SKM-1 (cell line): ENCODE measurements at regions not wholly inside any gene's neighbourhood (a gene's known extent, or its start where the extent isn't known, plus 50 kb on each side); places are given as distances from the start of the nearest gene placed in this dataset.
"Not testable (repeated sequence)": the region's sequence is repeated elsewhere in the genome, so short reads cannot be mapped to it uniquely, and the experiment has no call there.

Experiments used
- DNase-seq: peaks from one replicate; lab custom pipeline; 2025; ENCODE audit not compliant: unreplicated experiment; lab: John Stamatoyannopoulos, UW

GRCh38 chr6:2611092-2611491, 139.6 kb downstream of the MYLK4 start:
- no peak for DNase-seq

- no peak for DNase-seq
Observed at GRCh38 chr6:2608503-2608902, 142.2 kb downstream of the MYLK4 start.

DNA sequence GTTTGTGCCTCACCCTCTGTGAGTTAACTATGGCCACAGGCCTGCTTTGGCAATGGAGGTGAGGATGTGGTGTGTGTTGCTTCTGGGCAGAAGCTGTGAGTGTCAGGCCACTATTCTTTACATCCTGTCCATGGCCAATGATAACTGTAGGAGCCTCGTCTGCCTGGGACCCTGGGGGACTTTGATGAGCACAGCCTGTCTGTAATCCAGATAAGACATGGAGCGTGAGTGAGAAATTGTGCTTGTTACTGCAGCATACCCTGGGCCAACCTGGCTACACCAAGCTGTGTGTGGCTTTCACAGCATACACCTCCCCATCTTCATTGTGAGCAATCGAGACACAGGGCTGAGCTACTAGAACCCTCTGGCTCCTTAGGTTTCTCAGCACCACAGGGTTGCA, 150.4 kb downstream of the MYLK4 start:
- no peak for DNase-seq

DNA sequence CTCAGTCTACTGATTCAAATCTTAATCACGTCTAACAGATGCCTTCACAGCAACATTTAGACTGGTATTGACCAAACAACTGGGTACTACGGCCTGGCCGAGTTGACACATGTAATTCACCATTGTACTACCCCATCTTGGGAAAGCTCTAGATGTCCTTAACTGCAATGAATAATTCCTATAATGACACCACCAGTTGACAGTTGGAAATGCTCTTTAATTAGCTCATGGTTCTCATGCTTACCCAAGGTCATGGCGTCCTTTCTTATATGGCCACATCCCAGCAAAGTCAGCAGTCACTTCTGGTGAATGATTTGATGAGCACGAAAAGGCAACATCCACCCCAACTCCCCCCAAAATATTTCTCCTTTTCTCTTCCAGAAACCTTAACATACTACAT, 150.9 kb downstream of the MYLK4 start:
- no peak for DNase-seq

DNA sequence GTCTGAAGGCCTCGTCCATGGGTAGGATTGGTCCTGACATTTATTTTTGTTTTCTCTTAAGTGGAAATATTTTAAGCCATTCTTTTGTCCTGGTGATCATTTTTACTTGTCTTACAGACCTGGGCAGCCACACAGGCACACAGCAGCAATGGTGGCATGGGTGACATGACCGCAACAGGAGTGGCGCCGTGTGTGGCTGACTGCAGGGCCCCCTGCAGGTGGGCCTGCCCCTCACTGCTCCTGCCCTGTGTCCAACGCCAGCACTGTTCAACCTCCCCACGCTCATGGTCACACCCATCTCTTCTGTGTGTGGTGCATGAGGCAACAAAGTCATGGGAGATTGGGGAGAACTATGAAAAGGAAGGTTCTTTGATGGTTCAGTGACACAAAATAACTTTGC, 151.9 kb downstream of the MYLK4 start:
- DNase-seq = no peak

GRCh38 chr6:2597991-2598390, 152.7 kb downstream of the MYLK4 start:
- no peak for DNase-seq

DNA sequence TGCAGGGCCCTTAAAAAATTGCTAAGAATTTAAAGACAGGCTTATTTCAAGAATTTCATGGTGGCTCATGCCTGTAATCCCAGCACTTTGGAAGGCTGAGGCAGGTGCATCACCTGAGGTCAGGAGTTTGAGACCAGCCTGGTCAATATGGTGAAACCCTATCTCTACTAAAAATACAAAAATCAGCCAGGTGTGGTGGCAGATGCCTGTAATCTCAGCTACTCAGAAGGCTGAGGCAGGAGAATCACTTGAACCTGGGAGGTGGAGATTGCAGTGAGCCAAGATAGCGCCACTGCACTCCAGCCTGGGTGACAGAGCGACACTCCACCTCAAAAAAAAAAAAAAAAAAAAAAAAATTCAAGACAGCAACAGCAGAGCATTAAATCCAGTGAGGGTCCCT, 153.3 kb downstream of the MYLK4 start:
- not testable (repeated sequence) for DNase-seq

- no peak for DNase-seq
Observed at GRCh38 chr6:2596222-2596621, 154.5 kb downstream of the MYLK4 start.

DNA sequence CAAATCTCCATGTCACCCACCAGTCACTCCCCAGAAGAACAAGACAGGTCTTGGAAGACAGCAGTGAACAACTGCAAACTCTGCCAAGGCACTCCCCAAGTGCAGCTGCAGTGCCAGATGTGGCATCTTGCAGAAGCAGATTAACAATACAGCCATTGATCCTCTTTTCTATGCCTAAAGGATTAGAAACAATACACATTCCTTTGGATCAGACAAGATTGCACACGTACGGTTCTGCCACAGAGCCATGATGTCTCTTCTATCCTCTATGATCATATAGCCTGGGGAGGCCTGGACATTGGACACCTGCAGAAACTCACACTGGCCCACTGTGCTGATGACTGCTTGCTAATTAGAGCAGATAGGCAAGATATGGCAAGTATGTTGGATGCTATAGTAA, 155.9 kb downstream of the MYLK4 start:
- no peak for DNase-seq

DNA sequence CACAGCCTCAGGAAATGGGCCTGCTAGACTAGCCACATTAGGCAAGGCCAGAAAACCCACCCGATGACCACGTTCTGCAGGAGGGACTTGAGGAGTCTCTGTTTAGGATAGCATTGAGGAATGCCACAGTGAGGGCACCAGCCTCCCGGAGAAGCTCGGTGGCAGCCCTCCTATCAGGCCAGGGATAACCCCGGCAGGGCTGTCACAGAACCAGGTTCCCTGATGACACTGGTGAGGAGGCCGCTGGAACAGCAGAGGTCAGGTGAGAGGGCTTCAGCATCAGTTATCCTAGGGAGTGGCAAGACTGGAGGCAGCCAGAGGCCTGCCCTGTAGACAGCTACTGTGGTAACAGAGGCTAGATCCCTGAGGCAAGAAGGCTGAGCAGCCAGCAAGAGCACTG, 157.6 kb downstream of the MYLK4 start:
- no peak for DNase-seq

- DNase-seq = no peak
Observed at GRCh38 chr6:2589171-2589661, 161.5 kb downstream of the MYLK4 start.

GRCh38 chr6:2583459-2583858, 167.3 kb downstream of the MYLK4 start:
- no peak for DNase-seq

GRCh38 chr6:2582268-2582667, 168.5 kb downstream of the MYLK4 start:
- no peak for DNase-seq

DNA sequence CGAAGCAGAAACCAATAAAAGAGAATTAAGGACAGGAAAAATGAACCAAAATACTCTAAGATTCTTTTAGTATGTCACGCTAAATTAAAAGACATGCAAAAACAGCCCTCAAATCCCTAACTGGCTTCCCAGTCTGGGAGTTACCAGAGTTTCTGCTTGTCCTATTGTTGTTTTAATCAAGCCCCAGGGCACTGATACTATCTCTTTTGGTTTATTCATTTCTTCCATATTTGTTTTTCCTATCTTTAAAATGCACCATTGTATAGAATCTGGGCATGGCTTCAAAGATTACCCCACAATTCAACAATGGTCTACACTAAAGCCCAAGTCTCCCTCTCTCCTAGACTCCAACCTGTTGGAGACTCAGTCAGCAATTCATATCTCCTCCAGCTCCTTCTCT, 169.1 kb downstream of the MYLK4 start:
- no peak for DNase-seq

GRCh38 chr6:2581011-2581410, 169.7 kb downstream of the MYLK4 start:
- DNase-seq = no peak

- DNase-seq = no peak
Observed at GRCh38 chr6:2579804-2580570, 170.7 kb downstream of the MYLK4 start.

GRCh38 chr6:2579241-2579761, 171.4 kb downstream of the MYLK4 start:
- no peak for DNase-seq

GRCh38 chr6:2578767-2579166, 172.0 kb downstream of the MYLK4 start:
- no peak for DNase-seq

DNA sequence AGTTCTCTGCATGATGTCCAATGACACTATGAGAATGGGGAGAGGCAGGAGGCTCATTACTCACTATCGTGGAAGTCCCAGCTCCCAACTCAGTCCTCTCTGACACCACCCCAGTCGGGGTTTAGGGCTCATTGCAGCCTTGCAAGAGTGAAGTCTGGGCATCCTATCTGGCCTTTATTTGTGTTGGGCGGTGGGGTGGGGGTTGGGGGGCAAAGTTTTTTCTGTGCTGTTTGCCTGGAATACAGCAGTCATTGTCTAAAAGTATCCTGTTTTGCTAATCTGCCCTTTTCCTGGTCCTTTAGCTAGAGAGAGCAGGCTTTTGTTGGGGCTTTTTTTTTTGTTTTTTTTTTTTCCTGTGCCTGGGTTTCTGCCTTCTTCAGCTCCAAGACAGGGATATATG, 174.2 kb downstream of the MYLK4 start:
- no peak for DNase-seq

GRCh38 chr6:2575236-2575635, 175.5 kb downstream of the MYLK4 start:
- DNase-seq = no peak

- DNase-seq = not testable (repeated sequence)
Observed at GRCh38 chr6:2569420-2569819, 181.3 kb downstream of the MYLK4 start.

DNA sequence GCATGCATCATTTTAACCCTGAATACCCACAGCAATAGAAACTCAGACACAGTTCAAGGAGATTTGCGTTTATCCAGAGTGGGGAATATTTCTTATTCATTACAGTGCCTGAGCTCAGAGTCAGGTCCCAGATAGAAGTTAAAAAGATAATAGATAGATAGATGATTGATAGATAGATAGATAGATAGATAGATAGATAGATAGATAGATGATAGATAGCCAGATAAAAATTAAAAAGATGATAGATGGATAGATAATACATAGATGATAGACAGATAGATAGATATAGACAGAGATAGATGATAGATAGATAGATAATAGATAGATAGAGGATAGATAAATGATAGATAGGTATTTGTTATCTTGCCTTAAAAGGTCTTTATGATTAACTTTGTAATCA, 184.7 kb downstream of the MYLK4 start:
- DNase-seq = no peak

DNA sequence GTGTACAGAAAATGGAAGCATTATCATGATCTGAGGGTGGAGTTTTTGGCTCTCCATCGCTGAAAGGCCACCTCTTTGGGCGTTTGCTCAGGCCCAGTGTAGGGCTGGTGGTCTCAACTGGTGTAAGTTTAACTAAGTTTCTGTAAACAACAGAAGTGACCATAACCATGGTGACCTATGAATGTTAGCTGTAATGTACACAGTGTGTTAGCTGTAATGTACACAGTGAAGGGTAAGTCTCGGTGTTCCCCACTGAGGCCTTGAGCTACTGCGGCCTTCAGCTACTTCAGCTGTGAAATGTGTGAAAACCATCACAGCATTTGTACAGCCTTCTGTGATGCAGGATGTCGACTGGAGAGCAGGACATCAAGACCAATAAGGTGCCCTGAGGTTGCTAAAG, 185.2 kb downstream of the MYLK4 start:
- DNase-seq = no peak
